Tibial nerve (tissue), 4 donors: ENCODE measurements at regions not wholly inside any gene's neighbourhood (a gene's known extent, or its start where the extent isn't known, plus 50 kb on each side); places are given as distances from the start of the nearest gene placed in this dataset.

Experiments used
- DNase-seq, 2 donors: peaks; one replicate each; pipeline ENCODE4 v3.0.0-alpha.2; 2019; ENCODE audit warnings: low spot score in 2 of 2
- H3K27ac ChIP-seq, 4 donors: fragments of 200-600 bp; sonication (generic) in 3 of 4; one replicate each; pipeline ENCODE4 v1.5.1; 2017 to 2019; ENCODE audit warnings: mild to moderate bottlenecking in 1 of 4
- H3K27me3 ChIP-seq, 2 donors: fragments of 200-600 bp; sonication (generic) in 1 of 2; one replicate each; pipeline versions ENCODE4 v1.5.1 to v1.6.0; 2017 to 2019
- H3K36me3 ChIP-seq, 3 donors: fragments of 200-600 bp; sonication (generic); one replicate each; pipeline ENCODE4 v1.5.1; 2018 to 2019
- H3K4me1 ChIP-seq, 4 donors: fragments of 200-600 bp; sonication (generic) in 3 of 4; one replicate each; pipeline ENCODE4 v1.5.1; 2017 to 2019
- H3K4me3 ChIP-seq, 4 donors: fragments of 200-600 bp; sonication (generic) in 3 of 4; one replicate each; pipeline ENCODE4 v1.5.1; 2017 to 2019; ENCODE audit warnings: mild to moderate bottlenecking in 1 of 4, moderate library complexity in 1 of 4
- H3K9me3 ChIP-seq, 4 donors: fragments of 200-600 bp; sonication (generic) in 3 of 4; one replicate each; pipeline ENCODE4 v1.5.1; 2017 to 2019
- CTCF ChIP-seq, 5 experiments: fragments of 200-600 bp in 3 of 5; fragments of 450-650 bp in 2 of 5; sonication (generic) in 3 of 5; IDR thresholded peaks; one replicate each; pipeline ENCODE4 v1.5.1; 2016 to 2019; ENCODE audit warnings: antibody characterized with exemption in 5 of 5, mild to moderate bottlenecking in 3 of 5, moderate library complexity in 2 of 5
- EP300 ChIP-seq, 2 donors: sonication (generic); formaldehyde crosslinking; IDR thresholded peaks; one replicate each; pipeline ENCODE4 v1.6.1; 2017; ENCODE audit warnings: antibody characterized with exemption in 2 of 2, mild to moderate bottlenecking in 1 of 2
- POLR2A ChIP-seq, 2 donors: fragments of 450-650 bp; IDR thresholded peaks; one replicate each; pipeline ENCODE4 v1.6.1; 2017; ENCODE audit warnings: antibody characterized with exemption in 2 of 2, mild to moderate bottlenecking in 2 of 2, moderate library complexity in 2 of 2
- WGBS, 2 donors: methylation state at CpG; one replicate each; pipeline ENCODE4 v1.1.5; 2018; 5-methylcytosine and 5-hydroxymethylcytosine counted together

GRCh38 chr18:60445341-60445740 lies 72.8 kb upstream of the MC4R start:
- no peak for DNase-seq
- Histone ChIP-seq H3K36me3 (no peaks in the 10 kb centered on the region), H3K4me3 (no peak overlapping the region), H3K27ac (no peak overlapping the region), H3K27me3 (no peaks in the 10 kb centered on the region), H3K9me3 (peaks cover 0 to 3% (median 0%) of the 10 kb centered on the region in 4 donors), H3K4me1 (no peaks in the 10 kb centered on the region)
- TF ChIP-seq POLR2A (IDR thresholded peaks at IDR 0.05), result no peak
- no peak for TF ChIP-seq EP300 (IDR thresholded peaks at IDR 0.05)
- no peak for TF ChIP-seq CTCF (IDR thresholded peaks at IDR 0.05)

- DNase-seq, result no peak
- Histone ChIP-seq H3K4me3 (no peak overlapping the region), H3K27ac (no peak overlapping the region), H3K9me3 (peaks cover 0 to 3% (median 0%) of the 10 kb centered on the region in 4 donors), H3K36me3 (no peaks in the 10 kb centered on the region), H3K27me3 (no peaks in the 10 kb centered on the region), H3K4me1 (no peaks in the 10 kb centered on the region)
- 78 to 86% methylated on average over 5 of the region's 5 CpGs for WGBS, 2 donors
- TF ChIP-seq EP300 (IDR thresholded peaks at IDR 0.05), result no peak
- no peak for TF ChIP-seq POLR2A (IDR thresholded peaks at IDR 0.05)
- no peak for TF ChIP-seq CTCF (IDR thresholded peaks at IDR 0.05)
Measured at GRCh38 chr18:60446821-60447220, 74.2 kb upstream of the MC4R start.

GRCh38 chr18:60448487-60449267 lies 76.1 kb upstream of the MC4R start:
- WGBS, 2 donors, result 83 to 87% methylated on average over 3 of the region's 3 CpGs
- no peak for DNase-seq
- no peak overlapping the region for H3K4me3 ChIP-seq
- H3K36me3 ChIP-seq, result no peaks in the 10 kb centered on the region
- TF ChIP-seq CTCF (IDR thresholded peaks at IDR 0.05), result no peak
- no peak for TF ChIP-seq EP300 (IDR thresholded peaks at IDR 0.05)
- TF ChIP-seq POLR2A (IDR thresholded peaks at IDR 0.05), result no peak
- H3K4me1 ChIP-seq, result no peaks in the 10 kb centered on the region
- no peak overlapping the region for H3K27ac ChIP-seq
- H3K9me3 ChIP-seq, result peaks cover 0 to 3% (median 0%) of the 10 kb centered on the region in 4 donors
- H3K27me3 ChIP-seq, result no peaks in the 10 kb centered on the region

GRCh38 chr18:60452421-60452820 lies 79.8 kb upstream of the MC4R start:
- Histone ChIP-seq H3K4me3 (no peak overlapping the region), H3K9me3 (peaks cover 0 to 6% (median 0%) of the 10 kb centered on the region in 4 donors), H3K4me1 (no peaks in the 10 kb centered on the region), H3K36me3 (no peaks in the 10 kb centered on the region), H3K27ac (no peak overlapping the region), H3K27me3 (no peaks in the 10 kb centered on the region)
- DNase-seq, result no peak
- WGBS, 2 donors, result 31 to 69% methylated on average over 1 of the region's 1 CpG
- no peak for TF ChIP-seq EP300 (IDR thresholded peaks at IDR 0.05)
- no peak for TF ChIP-seq CTCF (IDR thresholded peaks at IDR 0.05)
- TF ChIP-seq POLR2A (IDR thresholded peaks at IDR 0.05), result no peak

GRCh38 chr18:60466677-60467076 lies 94.1 kb upstream of the MC4R start:
- Histone ChIP-seq H3K36me3 (no peaks in the 10 kb centered on the region), H3K27me3 (no peaks in the 10 kb centered on the region), H3K27ac (no peak overlapping the region), H3K4me1 (peaks cover 0 to 3% (median 0%) of the 10 kb centered on the region in 4 donors), H3K9me3 (no peaks in the 10 kb centered on the region), H3K4me3 (no peak overlapping the region)
- 88 to 92% methylated on average over 3 of the region's 3 CpGs for WGBS, 2 donors
- no peak for DNase-seq
- TF ChIP-seq EP300 (IDR thresholded peaks at IDR 0.05), result no peak
- TF ChIP-seq CTCF (IDR thresholded peaks at IDR 0.05), result no peak
- TF ChIP-seq POLR2A (IDR thresholded peaks at IDR 0.05), result no peak
